Neural cell (in vitro differentiated cells): ENCODE measurements at regions not wholly inside any gene's neighbourhood (a gene's known extent, or its start where the extent isn't known, plus 50 kb on each side); places are given as distances from the start of the nearest gene placed in this dataset.

Source experiments
- H2AFZ ChIP-seq: fragments of 200-600, 300-800 bp; sonication (generic), shearing (Covaris generic); 2 replicates; pipeline ENCODE4 v1.6.0; 2014; ENCODE audit warnings: low read depth, mild to moderate bottlenecking, antibody characterized with exemption, low read length, moderate library complexity
- H3F3A ChIP-seq: fragments of 200-600 bp; shearing (Covaris generic); 2 replicates; pipeline ENCODE4 v1.6.1; 2016; ENCODE audit warnings: mild to moderate bottlenecking, moderate library complexity, mixed read lengths, antibody characterized with exemption, low read length; ENCODE audit not compliant: insufficient read depth, poor library complexity, severe bottlenecking
- H3K27ac ChIP-seq: fragments of 200-600, 300-800 bp; sonication (generic), shearing (Covaris generic); 2 replicates; pipeline ENCODE4 v1.5.1; 2014; ENCODE audit warnings: mild to moderate bottlenecking, low read length, moderate library complexity
- H3K27me3 ChIP-seq: fragments of 300-800, 200-600 bp; sonication (generic), shearing (Covaris generic); 2 replicates; pipeline ENCODE4 v1.6.0; 2014; ENCODE audit warnings: mild to moderate bottlenecking, low read depth, low read length, moderate library complexity; ENCODE audit not compliant: insufficient read depth
- H3K36me3 ChIP-seq: fragments of 300-800, 200-600 bp; sonication (generic), shearing (Covaris generic); 2 replicates; pipeline ENCODE4 v1.5.1; 2014; ENCODE audit warnings: mild to moderate bottlenecking, antibody characterized with exemption, low read length, moderate library complexity; ENCODE audit not compliant: insufficient read depth
- H3K4me2 ChIP-seq: fragments of 300-800, 200-600 bp; sonication (generic), shearing (Covaris generic); 2 replicates; pipeline ENCODE4 v1.6.0; 2014; ENCODE audit warnings: mild to moderate bottlenecking, low read length
- H3K4me3 ChIP-seq: fragments of 300-800, 200-600 bp; sonication (generic), shearing (Covaris generic); 2 replicates; pipeline ENCODE4 v1.5.1; 2014; ENCODE audit warnings: mild to moderate bottlenecking, low read length, moderate library complexity
- H3K79me2 ChIP-seq: fragments of 200-600 bp; shearing (Covaris generic); replicated peaks from 2 replicates; pipeline ENCODE4 v1.6.0; 2014; ENCODE audit warnings: mild to moderate bottlenecking, low read length, moderate library complexity; ENCODE audit not compliant: insufficient read depth
- H3K9ac ChIP-seq: fragments of 300-800, 200-600 bp; sonication (generic), shearing (Covaris generic); 2 replicates; pipeline ENCODE4 v1.6.1; 2016; ENCODE audit warnings: mild to moderate bottlenecking, low read length, mixed read lengths
- H3K9me2 ChIP-seq: fragments of 200-600 bp; shearing (Covaris generic); 2 replicates; pipeline ENCODE4 v1.6.1; 2016; ENCODE audit warnings: mild to moderate bottlenecking, low read length, mixed read lengths; ENCODE audit not compliant: insufficient read depth
- H3K9me3 ChIP-seq: fragments of 200-600, 300-800 bp; sonication (generic), shearing (Covaris generic); 2 replicates; pipeline ENCODE4 v1.6.1; 2016; ENCODE audit warnings: mild to moderate bottlenecking, mixed run types, low read length, moderate library complexity, mixed read lengths
- H4K20me1 ChIP-seq: fragments of 200-600 bp; shearing (Covaris generic); 2 replicates; pipeline ENCODE4 v1.6.1; 2016; ENCODE audit warnings: mild to moderate bottlenecking, mixed run types; ENCODE audit not compliant: insufficient read depth
- EP300 ChIP-seq: fragments of 450-650 bp; conservative IDR thresholded peaks from 2 replicates; pipeline ENCODE4 v1.6.1; 2014; ENCODE audit warnings: antibody characterized with exemption, mild to moderate bottlenecking, moderate library complexity; ENCODE audit not compliant: poor library complexity, severe bottlenecking
- EZH2 ChIP-seq: fragments of 200-600, 300-800 bp; shearing (Covaris generic), sonication (generic); IDR thresholded peaks from 2 replicates; pipeline ENCODE4 v1.6.1; 2014; ENCODE audit warnings: antibody characterized with exemption, low read length, borderline replicate concordance, mild to moderate bottlenecking; ENCODE audit not compliant: insufficient read depth, poor library complexity, severe bottlenecking
- MXI1 ChIP-seq: fragments of 450-650 bp; conservative IDR thresholded peaks from 2 replicates; pipeline ENCODE4 v1.6.1; 2014; ENCODE audit warnings: antibody characterized with exemption, mild to moderate bottlenecking; ENCODE audit not compliant: poor library complexity, severe bottlenecking
- POLR2AphosphoS5 ChIP-seq: IDR thresholded peaks from 2 replicates; pipeline ENCODE4 v1.6.1; 2012
- RAD21 ChIP-seq: fragments of 450-650 bp; conservative IDR thresholded peaks from 2 replicates; pipeline ENCODE4 v1.6.1; 2014; ENCODE audit warnings: antibody characterized with exemption, mild to moderate bottlenecking, moderate library complexity
- SMC3 ChIP-seq: fragments of 450-650 bp; conservative IDR thresholded peaks from 2 replicates; pipeline ENCODE4 v1.6.1; 2014; ENCODE audit warnings: antibody characterized with exemption, mild to moderate bottlenecking, moderate library complexity; ENCODE audit not compliant: poor library complexity
- TAF1 ChIP-seq: IDR thresholded peaks from 2 replicates; pipeline ENCODE4 v1.6.1; 2012; ENCODE audit warnings: low read depth
- TF ChIP-seq, protein P1 (sequence below): IDR thresholded peaks from 2 replicates; pipeline ENCODE4 v1.6.1; 2012; ENCODE audit warnings: borderline replicate concordance
- TF ChIP-seq, protein P2 (sequence below): fragments of 450-650 bp; IDR thresholded peaks from 2 replicates; pipeline ENCODE4 v1.5.1; 2014; ENCODE audit warnings: antibody characterized with exemption, mild to moderate bottlenecking, moderate library complexity; ENCODE audit not compliant: poor library complexity, severe bottlenecking

DNA sequence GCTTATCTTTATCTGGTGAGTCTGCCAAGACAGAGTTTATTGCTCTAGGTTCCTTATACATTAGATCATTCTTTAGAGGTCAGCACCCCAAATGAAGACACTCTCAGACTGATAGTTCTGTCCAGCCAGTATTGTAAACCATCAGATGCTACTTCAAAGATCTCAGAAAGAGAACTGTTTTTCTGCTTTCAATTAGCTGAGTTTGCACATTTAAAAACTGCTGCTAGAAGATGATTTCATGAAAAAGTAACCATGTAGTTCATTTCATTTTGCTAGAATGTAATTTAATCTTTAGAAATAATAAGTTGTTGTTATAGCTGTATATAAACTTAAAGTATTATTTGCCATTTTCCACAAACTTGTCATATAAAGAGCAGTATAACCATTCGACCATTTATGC, 344.5 kb upstream of the ATP5MC3 start:
- H4K20me1 ChIP-seq, result no peaks in the 10 kb centered on the region
- no peak overlapping the region for H3K4me2 ChIP-seq
- no peak for TF ChIP-seq TAF1
- TF ChIP-seq MXI1, result no peak
- no peak for TF ChIP-seq EZH2
- TF ChIP-seq RAD21, result no peak
- no peak for TF ChIP-seq SMC3
- TF ChIP-seq, protein P1, sequence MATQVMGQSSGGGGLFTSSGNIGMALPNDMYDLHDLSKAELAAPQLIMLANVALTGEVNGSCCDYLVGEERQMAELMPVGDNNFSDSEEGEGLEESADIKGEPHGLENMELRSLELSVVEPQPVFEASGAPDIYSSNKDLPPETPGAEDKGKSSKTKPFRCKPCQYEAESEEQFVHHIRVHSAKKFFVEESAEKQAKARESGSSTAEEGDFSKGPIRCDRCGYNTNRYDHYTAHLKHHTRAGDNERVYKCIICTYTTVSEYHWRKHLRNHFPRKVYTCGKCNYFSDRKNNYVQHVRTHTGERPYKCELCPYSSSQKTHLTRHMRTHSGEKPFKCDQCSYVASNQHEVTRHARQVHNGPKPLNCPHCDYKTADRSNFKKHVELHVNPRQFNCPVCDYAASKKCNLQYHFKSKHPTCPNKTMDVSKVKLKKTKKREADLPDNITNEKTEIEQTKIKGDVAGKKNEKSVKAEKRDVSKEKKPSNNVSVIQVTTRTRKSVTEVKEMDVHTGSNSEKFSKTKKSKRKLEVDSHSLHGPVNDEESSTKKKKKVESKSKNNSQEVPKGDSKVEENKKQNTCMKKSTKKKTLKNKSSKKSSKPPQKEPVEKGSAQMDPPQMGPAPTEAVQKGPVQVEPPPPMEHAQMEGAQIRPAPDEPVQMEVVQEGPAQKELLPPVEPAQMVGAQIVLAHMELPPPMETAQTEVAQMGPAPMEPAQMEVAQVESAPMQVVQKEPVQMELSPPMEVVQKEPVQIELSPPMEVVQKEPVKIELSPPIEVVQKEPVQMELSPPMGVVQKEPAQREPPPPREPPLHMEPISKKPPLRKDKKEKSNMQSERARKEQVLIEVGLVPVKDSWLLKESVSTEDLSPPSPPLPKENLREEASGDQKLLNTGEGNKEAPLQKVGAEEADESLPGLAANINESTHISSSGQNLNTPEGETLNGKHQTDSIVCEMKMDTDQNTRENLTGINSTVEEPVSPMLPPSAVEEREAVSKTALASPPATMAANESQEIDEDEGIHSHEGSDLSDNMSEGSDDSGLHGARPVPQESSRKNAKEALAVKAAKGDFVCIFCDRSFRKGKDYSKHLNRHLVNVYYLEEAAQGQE, result no peak
- no peak for TF ChIP-seq POLR2AphosphoS5
- TF ChIP-seq, protein P2, sequence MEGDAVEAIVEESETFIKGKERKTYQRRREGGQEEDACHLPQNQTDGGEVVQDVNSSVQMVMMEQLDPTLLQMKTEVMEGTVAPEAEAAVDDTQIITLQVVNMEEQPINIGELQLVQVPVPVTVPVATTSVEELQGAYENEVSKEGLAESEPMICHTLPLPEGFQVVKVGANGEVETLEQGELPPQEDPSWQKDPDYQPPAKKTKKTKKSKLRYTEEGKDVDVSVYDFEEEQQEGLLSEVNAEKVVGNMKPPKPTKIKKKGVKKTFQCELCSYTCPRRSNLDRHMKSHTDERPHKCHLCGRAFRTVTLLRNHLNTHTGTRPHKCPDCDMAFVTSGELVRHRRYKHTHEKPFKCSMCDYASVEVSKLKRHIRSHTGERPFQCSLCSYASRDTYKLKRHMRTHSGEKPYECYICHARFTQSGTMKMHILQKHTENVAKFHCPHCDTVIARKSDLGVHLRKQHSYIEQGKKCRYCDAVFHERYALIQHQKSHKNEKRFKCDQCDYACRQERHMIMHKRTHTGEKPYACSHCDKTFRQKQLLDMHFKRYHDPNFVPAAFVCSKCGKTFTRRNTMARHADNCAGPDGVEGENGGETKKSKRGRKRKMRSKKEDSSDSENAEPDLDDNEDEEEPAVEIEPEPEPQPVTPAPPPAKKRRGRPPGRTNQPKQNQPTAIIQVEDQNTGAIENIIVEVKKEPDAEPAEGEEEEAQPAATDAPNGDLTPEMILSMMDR, result no peak
- TF ChIP-seq EP300, result no peak
- H3K27ac ChIP-seq, result no peak overlapping the region
- H3K27me3 ChIP-seq, result no peaks in the 10 kb centered on the region
- H3K79me2 ChIP-seq, result no peaks in the 10 kb centered on the region
- H3K9ac ChIP-seq, result no peak overlapping the region
- no peaks in the 10 kb centered on the region for H3F3A ChIP-seq
- no peak overlapping the region for H3K4me3 ChIP-seq
- no peaks in the 10 kb centered on the region for H3K9me2 ChIP-seq
- no peaks in the 10 kb centered on the region for H3K36me3 ChIP-seq
- no peak overlapping the region for H2AFZ ChIP-seq
- peaks cover 2% of the 10 kb centered on the region for H3K9me3 ChIP-seq

DNA sequence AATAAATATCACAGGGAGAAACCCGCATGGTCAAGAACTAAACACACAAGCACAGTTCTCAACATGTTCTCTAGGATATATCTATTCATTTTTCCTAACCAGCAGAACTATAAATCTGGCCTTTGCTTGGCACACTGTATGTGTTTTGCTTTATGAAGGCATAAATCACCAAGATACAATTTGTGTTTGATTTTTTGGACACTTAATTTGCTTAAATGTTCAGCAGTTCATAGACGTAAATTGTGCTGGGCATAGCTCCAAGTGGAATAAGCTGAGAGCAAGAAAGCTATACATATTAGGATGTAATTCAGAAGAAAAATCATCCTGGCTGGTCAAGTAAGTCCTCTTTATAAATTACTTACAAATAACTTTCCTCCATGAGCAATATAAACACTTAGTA, 341.5 kb upstream of the ATP5MC3 start:
- H4K20me1 ChIP-seq, result no peaks in the 10 kb centered on the region
- no peaks in the 10 kb centered on the region for H3F3A ChIP-seq
- no peaks in the 10 kb centered on the region for H3K9me3 ChIP-seq
- H3K27ac ChIP-seq, result no peak overlapping the region
- H3K9me2 ChIP-seq, result no peaks in the 10 kb centered on the region
- H3K9ac ChIP-seq, result no peak overlapping the region
- no peaks in the 10 kb centered on the region for H3K36me3 ChIP-seq
- no peak overlapping the region for H2AFZ ChIP-seq
- H3K79me2 ChIP-seq, result no peaks in the 10 kb centered on the region
- TF ChIP-seq, protein P2, result no peak
- TF ChIP-seq EZH2 (no peak), RAD21 (no peak)
- H3K27me3 ChIP-seq, result no peaks in the 10 kb centered on the region
- no peak overlapping the region for H3K4me2 ChIP-seq
- no peak overlapping the region for H3K4me3 ChIP-seq
